ENCODE measurements at regions not wholly inside any gene's neighbourhood (a gene's known extent, or its start where the extent isn't known, plus 50 kb on each side); places are given as distances from the start of the nearest gene placed in this dataset.

- no peak for TF ChIP-seq CTCF (conservative IDR thresholded peaks at IDR 0.05; ENCODE audit: low read depth, low read length)
- no peak for DNase-seq (ENCODE audit: low read depth)
- H3K4me3 ChIP-seq (ENCODE audit: low read length) = no peak overlapping the region
Observed at GRCh38 chr14:76324133-76324532, 51.8 kb upstream of the ESRRB start.
